ENCODE measurements at regions not wholly inside any gene's neighbourhood (a gene's known extent, or its start where the extent isn't known, plus 50 kb on each side); places are given as distances from the start of the nearest gene placed in this dataset.

- TF ChIP-seq POLR2A (IDR thresholded peaks at IDR 0.05) (no peak), CTCF (IDR thresholded peaks at IDR 0.05) (no peak)
- H3K27me3 ChIP-seq = no peaks in the 10 kb centered on the region
- no peaks in the 10 kb centered on the region for H3K36me3 ChIP-seq
- H3K4me3 ChIP-seq = no peak overlapping the region
- 74% methylated on average over 4 of the region's 4 CpGs for WGBS (ENCODE audit: insufficient coverage, low coverage, low lambda C conversion rate, missing lambda C conversion rate)
- H3K4me1 ChIP-seq = no peaks in the 10 kb centered on the region
- intact Hi-C loops (cut with DNase I) = no loop called here
- DNase-seq (no peak), ATAC-seq (no peak)
- H3K27ac ChIP-seq = no peak overlapping the region
- no peaks in the 10 kb centered on the region for H3K9me3 ChIP-seq
Observed at GRCh38 chr4:36010397-36010929, 233.9 kb downstream of the ARAP2 start.

- ATAC-seq (no peak), DNase-seq (no peak)
- H3K9me3 ChIP-seq = no peaks in the 10 kb centered on the region
- H3K4me3 ChIP-seq = no peak overlapping the region
- no peaks in the 10 kb centered on the region for H3K4me1 ChIP-seq
- H3K27me3 ChIP-seq = no peaks in the 10 kb centered on the region
- TF ChIP-seq CTCF (IDR thresholded peaks at IDR 0.05) = no peak
- no peak for TF ChIP-seq POLR2A (IDR thresholded peaks at IDR 0.05)
- H3K27ac ChIP-seq = no peak overlapping the region
- H3K36me3 ChIP-seq = no peaks in the 10 kb centered on the region
- intact Hi-C loops (cut with DNase I) = no loop called here
Observed at GRCh38 chr4:36011381-36011780, 232.9 kb downstream of the ARAP2 start.

GRCh38 chr4:36012503-36012902, 231.8 kb downstream of the ARAP2 start:
- Histone ChIP-seq H3K36me3 (no peaks in the 10 kb centered on the region), H3K9me3 (no peaks in the 10 kb centered on the region), H3K4me3 (no peak overlapping the region), H3K27ac (no peak overlapping the region), H3K27me3 (no peaks in the 10 kb centered on the region), H3K4me1 (no peaks in the 10 kb centered on the region)
- ATAC-seq (no peak), DNase-seq (no peak)
- intact Hi-C loops (cut with DNase I) = no loop called here
- WGBS (ENCODE audit: insufficient coverage, low coverage, low lambda C conversion rate, missing lambda C conversion rate) = 55% methylated on average over 3 of the region's 3 CpGs
- no peak for TF ChIP-seq POLR2A (IDR thresholded peaks at IDR 0.05)
- TF ChIP-seq CTCF (IDR thresholded peaks at IDR 0.05) = no peak

- H3K36me3 ChIP-seq = no peaks in the 10 kb centered on the region
- no peak overlapping the region for H3K27ac ChIP-seq
- no peaks in the 10 kb centered on the region for H3K27me3 ChIP-seq
- no peak for TF ChIP-seq CTCF (IDR thresholded peaks at IDR 0.05)
- no peak for TF ChIP-seq POLR2A (IDR thresholded peaks at IDR 0.05)
- H3K4me1 ChIP-seq = no peaks in the 10 kb centered on the region
- H3K9me3 ChIP-seq = no peaks in the 10 kb centered on the region
- DNase-seq (no peak), ATAC-seq (no peak)
- WGBS (ENCODE audit: insufficient coverage, low coverage, low lambda C conversion rate, missing lambda C conversion rate) = 73% methylated on average over 5 of the region's 5 CpGs
- H3K4me3 ChIP-seq = no peak overlapping the region
- intact Hi-C loops (cut with DNase I) = no loop called here
Observed at GRCh38 chr4:36013206-36013605, 231.1 kb downstream of the ARAP2 start.

Small RNAs in the stretch of these regions (small RNA-seq; reads per million reads assigned to genes)
- 0 reads per million in 2 experiments for gene AC097535.2
- gene RF01210 = 0 reads per million in 2 experiments
- gene RNU6-573P = 0 reads per million in 2 experiments

All from right lobe of liver (tissue), 6 donors.